Pancreas (tissue), 10 donors: ENCODE measurements at regions not wholly inside any gene's neighbourhood (a gene's known extent, or its start where the extent isn't known, plus 50 kb on each side); places are given as distances from the start of the nearest gene placed in this dataset.
"Not testable (repeated sequence)": the region's sequence is repeated elsewhere in the genome, so short reads cannot be mapped to it uniquely, and the experiment has no call there.

ENCODE experiments used
- ATAC-seq, 4 donors: fragments of 200-7000 bp; cut with Tn5 transposase; one replicate each; pipeline versions ENCODE4 v1.8.0 to v1.9.1; 2020; ENCODE audit warnings: mild to moderate bottlenecking in 4 of 4, moderate library complexity in 4 of 4
- DNase-seq, 6 donors: peaks; one replicate each; pipeline ENCODE4 v3.0.0-alpha.2; 2020
- FAIRE-seq: peaks from 2 replicates; lab custom pipeline; 2012; peaks lifted over from hg19 to GRCh38; lab: Jason Lieb, UNC
- H3K27ac ChIP-seq, 4 donors: fragments of 200-600 bp; sonication (generic); 1 replicate in 3 of 4; 2 replicates in 1 of 4; pipeline versions ENCODE4 v1.5.0 to v1.8.0; 2020
- H3K27me3 ChIP-seq, 4 donors: fragments of 200-600 bp; one replicate each; pipeline ENCODE4 v1.8.0; 2021
- H3K36me3 ChIP-seq, 3 donors: fragments of 200-600 bp; sonication (generic) in 1 of 3; one replicate each; pipeline versions ENCODE4 v1.5.0 to v1.8.0; 2020 to 2021
- H3K4me1 ChIP-seq, 3 donors: fragments of 200-600 bp; one replicate each; pipeline ENCODE4 v1.8.0; 2021
- H3K4me3 ChIP-seq, 4 donors: fragments of 200-600 bp; sonication (generic) in 2 of 4; one replicate each; pipeline versions ENCODE4 v1.5.0 to v1.8.0; 2020 to 2021
- H3K9me3 ChIP-seq, 4 donors: fragments of 200-600 bp; one replicate each; pipeline ENCODE4 v1.8.0; 2021
- CTCF ChIP-seq, 4 donors: fragments of 200-600 bp; sonication (generic) in 3 of 4; IDR thresholded peaks; one replicate each; pipeline versions ENCODE4 v1.5.0 to v1.8.0; 2021; ENCODE audit warnings: antibody characterized with exemption in 4 of 4
- WGBS, 2 donors: extraction: QIAGEN DNeasy Blood & Tissue Kit; methylation state at CpG; one replicate each; pipeline ENCODE4 v1.1.7; 2013; 5-methylcytosine and 5-hydroxymethylcytosine counted together
- intact Hi-C, 3 donors: fragments of 100-400 bp; cut with DNase I; formaldehyde crosslinking; loops; one replicate each; pipeline versions ENCODE4 v1.11.1 to v1.14.2; 2022
- donor health status: healthy with polysubstance abuse.
- donor health status: DM: no; HTN: no; CAD: no; lungs with moderate emphysema.
- donor health status: DM: no; HTN: no; CAD: no.
- donor health status: control.
- donor health status: control.
- donor health status: Bipolar disorder and iron deficiency.
- donor health status: DM: yes; HTN: yes; CAD: no.
- donor health status: DM: no; HTN: no; CAD: no.
- donor health status: DM: no; HTN: no; CAD: no.
- donor health status: DM: yes; HTN: yes; CAD: no.

GRCh38 chr3:20524328-20524727 is 338.3 kb upstream of the SGO1 start:
- intact Hi-C loops: no loop called here
- no peak for TF ChIP-seq CTCF (IDR thresholded peaks at IDR 0.05)
- Histone ChIP-seq H3K9me3 (no peaks in the 10 kb centered on the region), H3K27ac (no peak overlapping the region), H3K4me3 (no peak overlapping the region), H3K36me3 (no peaks in the 10 kb centered on the region), H3K4me1 (peaks cover 0 to 5% (median under 1%) of the 10 kb centered on the region in 3 donors), H3K27me3 (no peaks in the 10 kb centered on the region)
- FAIRE-seq (no peak), ATAC-seq (no peak), DNase-seq (no peak)

DNA sequence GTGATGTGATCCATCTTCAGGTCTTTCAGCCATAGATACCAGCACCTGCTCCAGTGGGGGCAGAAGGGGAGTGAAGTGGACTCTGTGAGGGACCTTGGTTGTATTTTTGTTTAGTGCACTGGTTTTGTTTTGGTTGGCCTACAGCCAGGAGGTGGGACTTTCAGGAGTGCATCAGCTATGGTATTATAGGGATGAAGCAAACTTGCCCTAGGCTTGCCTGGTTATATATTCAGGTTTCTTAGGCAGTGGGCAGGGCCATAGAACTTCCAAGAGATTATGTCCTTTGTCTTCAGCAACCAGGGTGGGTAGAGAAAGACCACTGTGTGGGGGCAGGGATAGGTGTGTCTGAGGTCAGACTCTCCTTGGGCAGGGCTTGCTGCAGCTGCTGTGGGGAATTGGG is 337.3 kb upstream of the SGO1 start:
- Histone ChIP-seq H3K36me3 (no peaks in the 10 kb centered on the region), H3K27ac (no peak overlapping the region), H3K4me1 (no peaks in the 10 kb centered on the region), H3K27me3 (no peaks in the 10 kb centered on the region), H3K9me3 (no peaks in the 10 kb centered on the region), H3K4me3 (no peak overlapping the region)
- ATAC-seq: no peak
- intact Hi-C loops: no loop called here
- FAIRE-seq: no peak
- no peak for DNase-seq
- TF ChIP-seq CTCF (IDR thresholded peaks at IDR 0.05): no peak

DNA sequence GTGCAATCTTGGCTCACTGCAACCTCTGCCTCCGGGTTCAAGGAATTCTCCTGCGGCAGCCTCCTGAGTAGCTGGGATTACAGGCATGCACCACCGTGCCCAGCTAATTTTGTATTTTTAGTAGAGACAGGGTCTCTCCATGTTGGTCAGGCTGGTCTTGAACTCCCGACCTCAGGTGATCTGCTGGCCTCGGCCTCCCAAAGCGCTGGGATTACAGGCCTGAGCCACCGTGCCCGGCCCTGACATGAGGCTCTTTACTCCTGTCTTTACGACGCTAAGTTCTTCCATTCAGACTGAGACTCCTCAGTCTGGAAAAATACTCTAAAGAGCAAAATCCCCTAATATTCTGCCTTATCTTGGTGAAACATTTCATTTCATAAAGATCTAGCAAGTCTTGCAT is 331.3 kb upstream of the SGO1 start:
- 92 to 95% methylated on average over 10 of the region's 10 CpGs for WGBS, 2 donors
- intact Hi-C loops, ATAC-seq, H3K9me3 ChIP-seq, H3K4me3 ChIP-seq, H3K4me1 ChIP-seq, H3K36me3 ChIP-seq, FAIRE-seq, H3K27me3 ChIP-seq, H3K27ac ChIP-seq, DNase-seq: not testable (repeated sequence)

- TF ChIP-seq CTCF (IDR thresholded peaks at IDR 0.05): no peak
- Histone ChIP-seq H3K9me3 (no peaks in the 10 kb centered on the region), H3K4me1 (no peaks in the 10 kb centered on the region), H3K27ac (no peak overlapping the region), H3K36me3 (no peaks in the 10 kb centered on the region), H3K4me3 (no peak overlapping the region), H3K27me3 (no peaks in the 10 kb centered on the region)
- DNase-seq (no peak), ATAC-seq (no peak), FAIRE-seq (no peak)
- intact Hi-C loops: no loop called here
These were observed 330.3 kb upstream of the SGO1 start for GRCh38 chr3:20516311-20516710.

DNA sequence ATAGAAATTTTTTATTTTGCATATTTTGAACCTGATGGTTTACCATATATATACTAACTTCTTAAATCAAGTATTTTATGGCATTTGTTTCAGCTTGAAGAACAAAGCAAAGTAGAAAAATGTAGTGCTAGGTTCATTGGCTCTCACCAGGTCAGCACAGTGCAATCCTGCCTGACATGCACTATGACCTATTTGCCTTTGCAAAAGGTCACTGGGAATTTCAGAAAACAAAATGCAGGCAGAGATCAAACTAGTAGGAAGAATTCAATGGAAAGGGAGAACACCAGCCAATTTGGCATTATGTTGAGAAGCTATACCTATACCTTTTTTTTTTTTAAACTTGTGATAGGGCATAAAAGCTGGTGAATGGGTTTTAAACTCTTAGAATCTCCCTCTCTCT is 329.8 kb upstream of the SGO1 start:
- Histone ChIP-seq H3K27ac (no peak overlapping the region), H3K4me1 (no peaks in the 10 kb centered on the region), H3K27me3 (no peaks in the 10 kb centered on the region), H3K36me3 (no peaks in the 10 kb centered on the region), H3K4me3 (no peak overlapping the region), H3K9me3 (no peaks in the 10 kb centered on the region)
- intact Hi-C loops: no loop called here
- TF ChIP-seq CTCF (IDR thresholded peaks at IDR 0.05): no peak
- DNase-seq: no peak
- no peak for ATAC-seq
- FAIRE-seq: no peak
